ENCODE measurements at regions not wholly inside any gene's neighbourhood (a gene's known extent, or its start where the extent isn't known, plus 50 kb on each side); places are given as distances from the start of the nearest gene placed in this dataset.
"Not testable (repeated sequence)": the region's sequence is repeated elsewhere in the genome, so short reads cannot be mapped to it uniquely, and the experiment has no call there.

GRCh38 chr21:28221984-28222383 is 770.7 kb downstream of the LTN1 start:
- no peak for DNase-seq

- DNase-seq, result no peak
Measured at GRCh38 chr21:28220680-28221079, 772.0 kb downstream of the LTN1 start.

- no peak for DNase-seq
Measured at GRCh38 chr21:28216976-28217523, 775.6 kb downstream of the LTN1 start.

- DNase-seq, result no peak
Measured at GRCh38 chr21:28215214-28215954, 777.3 kb downstream of the LTN1 start.

GRCh38 chr21:28214786-28215185 is 777.9 kb downstream of the LTN1 start:
- no peak for DNase-seq

- DNase-seq, result no peak
Measured at GRCh38 chr21:28213261-28213660, 779.4 kb downstream of the LTN1 start.

- DNase-seq, result no peak
Measured at GRCh38 chr21:28212061-28212460, 780.6 kb downstream of the LTN1 start.

GRCh38 chr21:28207436-28208173 is 785.1 kb downstream of the LTN1 start:
- DNase-seq, result no peak

- DNase-seq, result no peak
Measured at GRCh38 chr21:28200726-28201125, 792.0 kb downstream of the LTN1 start.

GRCh38 chr21:28196981-28197380 is 795.7 kb downstream of the LTN1 start:
- no peak for DNase-seq

- no peak for DNase-seq
Measured at GRCh38 chr21:28193189-28193588, 799.5 kb downstream of the LTN1 start.

GRCh38 chr21:28186604-28187003 is 806.1 kb downstream of the LTN1 start:
- DNase-seq, result no peak

GRCh38 chr21:28181730-28182129 is 810.9 kb downstream of the LTN1 start:
- DNase-seq, result no peak

GRCh38 chr21:28179136-28179535 is 813.5 kb downstream of the LTN1 start:
- no peak for DNase-seq

- DNase-seq, result no peak
Measured at GRCh38 chr21:28177124-28177523, 815.6 kb downstream of the LTN1 start.

- no peak for DNase-seq
Measured at GRCh38 chr21:28174701-28175100, 818.0 kb downstream of the LTN1 start.

GRCh38 chr21:28174006-28174405 is 818.7 kb downstream of the LTN1 start:
- DNase-seq, result no peak

GRCh38 chr21:28172376-28172775 is 820.3 kb downstream of the LTN1 start:
- no peak for DNase-seq

- DNase-seq, result no peak
Measured at GRCh38 chr21:28167366-28167765, 825.3 kb downstream of the LTN1 start.

- DNase-seq, result not testable (repeated sequence)
Measured at GRCh38 chr21:28164519-28164918, 828.2 kb downstream of the LTN1 start.

- not testable (repeated sequence) for DNase-seq
Measured at GRCh38 chr21:28162052-28162451, 830.6 kb downstream of the LTN1 start.

GRCh38 chr21:28160378-28160777 is 832.3 kb downstream of the LTN1 start:
- no peak for DNase-seq

- no peak for DNase-seq
Measured at GRCh38 chr21:28159396-28159795, 833.3 kb downstream of the LTN1 start.

GRCh38 chr21:28156590-28156989 is 836.1 kb downstream of the LTN1 start:
- DNase-seq, result no peak

All from GF-D8 (cell line).